ENCODE measurements at regions not wholly inside any gene's neighbourhood (a gene's known extent, or its start where the extent isn't known, plus 50 kb on each side); places are given as distances from the start of the nearest gene placed in this dataset.

GRCh38 chr3:137669519-137670060 is 94.5 kb upstream of the SOX14 start:
- Mint-ChIP-seq H3K4me1 (ENCODE audit: low read depth, unreplicated experiment) (no peaks in the 10 kb centered on the region), H3K4me3 (ENCODE audit: unreplicated experiment) (no peak overlapping the region), H3K27ac (ENCODE audit: unreplicated experiment) (no peak overlapping the region), H3K27me3 (ENCODE audit: unreplicated experiment) (no peaks in the 10 kb centered on the region), H3K36me3 (ENCODE audit: unreplicated experiment) (no peaks in the 10 kb centered on the region), H3K9me3 (ENCODE audit: unreplicated experiment) (peaks cover 2% of the 10 kb centered on the region)
- no peak for DNase-seq
- TF ChIP-seq CTCF (IDR thresholded peaks at IDR 0.05; ENCODE audit: partially characterized antibody, unreplicated experiment): no peak

GRCh38 chr3:137687181-137687879 is 76.8 kb upstream of the SOX14 start:
- Mint-ChIP-seq H3K27ac (ENCODE audit: unreplicated experiment) (no peak overlapping the region), H3K4me3 (ENCODE audit: unreplicated experiment) (no peak overlapping the region), H3K9me3 (ENCODE audit: unreplicated experiment) (peaks cover 2% of the 10 kb centered on the region), H3K36me3 (ENCODE audit: unreplicated experiment) (no peaks in the 10 kb centered on the region), H3K27me3 (ENCODE audit: unreplicated experiment) (no peaks in the 10 kb centered on the region), H3K4me1 (ENCODE audit: low read depth, unreplicated experiment) (no peaks in the 10 kb centered on the region)
- TF ChIP-seq CTCF (IDR thresholded peaks at IDR 0.05; ENCODE audit: partially characterized antibody, unreplicated experiment): peak; percentile 33
- no peak for DNase-seq

GRCh38 chr3:137692803-137693431 is 71.2 kb upstream of the SOX14 start:
- DNase-seq: peak; percentile 71
- no peak overlapping the region for H3K27ac Mint-ChIP-seq (ENCODE audit: unreplicated experiment)
- H3K27me3 Mint-ChIP-seq (ENCODE audit: unreplicated experiment): no peaks in the 10 kb centered on the region
- H3K36me3 Mint-ChIP-seq (ENCODE audit: unreplicated experiment): no peaks in the 10 kb centered on the region
- H3K4me3 Mint-ChIP-seq (ENCODE audit: unreplicated experiment): no peak overlapping the region
- peaks cover 8% of the 10 kb centered on the region for H3K4me1 Mint-ChIP-seq (ENCODE audit: low read depth, unreplicated experiment)
- peak; percentile 72 for TF ChIP-seq CTCF (IDR thresholded peaks at IDR 0.05; ENCODE audit: partially characterized antibody, unreplicated experiment)
- H3K9me3 Mint-ChIP-seq (ENCODE audit: unreplicated experiment): no peaks in the 10 kb centered on the region

- no peak overlapping the region for H3K4me3 Mint-ChIP-seq (ENCODE audit: unreplicated experiment)
- no peak for TF ChIP-seq CTCF (IDR thresholded peaks at IDR 0.05; ENCODE audit: partially characterized antibody, unreplicated experiment)
- H3K27me3 Mint-ChIP-seq (ENCODE audit: unreplicated experiment): no peaks in the 10 kb centered on the region
- no peaks in the 10 kb centered on the region for H3K9me3 Mint-ChIP-seq (ENCODE audit: unreplicated experiment)
- peaks cover 8% of the 10 kb centered on the region for H3K4me1 Mint-ChIP-seq (ENCODE audit: low read depth, unreplicated experiment)
- no peak for DNase-seq
- no peak overlapping the region for H3K27ac Mint-ChIP-seq (ENCODE audit: unreplicated experiment)
- no peaks in the 10 kb centered on the region for H3K36me3 Mint-ChIP-seq (ENCODE audit: unreplicated experiment)
Measured at GRCh38 chr3:137693791-137694190, 70.3 kb upstream of the SOX14 start.

GRCh38 chr3:137694836-137695235 is 69.3 kb upstream of the SOX14 start:
- Mint-ChIP-seq H3K4me1 (ENCODE audit: low read depth, unreplicated experiment) (peaks cover 8% of the 10 kb centered on the region), H3K4me3 (ENCODE audit: unreplicated experiment) (no peak overlapping the region), H3K9me3 (ENCODE audit: unreplicated experiment) (no peaks in the 10 kb centered on the region), H3K27ac (ENCODE audit: unreplicated experiment) (no peak overlapping the region), H3K27me3 (ENCODE audit: unreplicated experiment) (no peaks in the 10 kb centered on the region), H3K36me3 (ENCODE audit: unreplicated experiment) (no peaks in the 10 kb centered on the region)
- no peak for TF ChIP-seq CTCF (IDR thresholded peaks at IDR 0.05; ENCODE audit: partially characterized antibody, unreplicated experiment)
- peak; percentile 26 for DNase-seq
